ENCODE measurements at regions not wholly inside any gene's neighbourhood (a gene's known extent, or its start where the extent isn't known, plus 50 kb on each side); places are given as distances from the start of the nearest gene placed in this dataset.

- Histone ChIP-seq H3K4me3 (no peak overlapping the region), H3K4me1 (ENCODE audit: insufficient read depth) (peaks cover 9% of the 10 kb centered on the region), H3K36me3 (ENCODE audit: low read depth) (no peaks in the 10 kb centered on the region), H3F3A (ENCODE audit: insufficient read depth) (no peaks in the 10 kb centered on the region), H4K20me1 (ENCODE audit: insufficient read depth) (no peaks in the 10 kb centered on the region), H3K4me2 (ENCODE audit: unreplicated experiment) (no peak overlapping the region), H3K27ac (no peak overlapping the region), H2AFZ (no peak overlapping the region), H3K9me3 (ENCODE audit: low read depth) (no peaks in the 10 kb centered on the region), H3K9me2 (ENCODE audit: insufficient read depth) (no peaks in the 10 kb centered on the region), H3K79me2 (ENCODE audit: insufficient read depth) (no peaks in the 10 kb centered on the region), H3K9ac (no peak overlapping the region), H3K27me3 (replicated peaks; ENCODE audit: insufficient read depth) (no peaks in the 10 kb centered on the region; the same call in 1 of the 2 replicates)
- peak; percentile 48 for DNase-seq
- WGBS, 2 experiments (ENCODE audit: low coverage in 1 of 2, low lambda C conversion rate in 2 of 2, missing lambda C conversion rate in 2 of 2) = 67 to 74% methylated on average over 9 of the region's 9 CpGs
- in situ Hi-C loops (cut with MboI) = loop anchor here (25.0 kb wide), 1 partner anchor 1482 kb away; the partner anchor contains the start of gene ID2
- TF ChIP-seq EZH2phosphoT487 (IDR thresholded peaks at IDR 0.05; ENCODE audit: insufficient read depth, low read depth) (no peak), EZH2 (IDR thresholded peaks at IDR 0.05; ENCODE audit: insufficient read depth, poor library complexity, severe bottlenecking) (no peak)
Measured at GRCh38 chr2:7205151-7205830, 288.1 kb downstream of the RNF144A start.

DNA sequence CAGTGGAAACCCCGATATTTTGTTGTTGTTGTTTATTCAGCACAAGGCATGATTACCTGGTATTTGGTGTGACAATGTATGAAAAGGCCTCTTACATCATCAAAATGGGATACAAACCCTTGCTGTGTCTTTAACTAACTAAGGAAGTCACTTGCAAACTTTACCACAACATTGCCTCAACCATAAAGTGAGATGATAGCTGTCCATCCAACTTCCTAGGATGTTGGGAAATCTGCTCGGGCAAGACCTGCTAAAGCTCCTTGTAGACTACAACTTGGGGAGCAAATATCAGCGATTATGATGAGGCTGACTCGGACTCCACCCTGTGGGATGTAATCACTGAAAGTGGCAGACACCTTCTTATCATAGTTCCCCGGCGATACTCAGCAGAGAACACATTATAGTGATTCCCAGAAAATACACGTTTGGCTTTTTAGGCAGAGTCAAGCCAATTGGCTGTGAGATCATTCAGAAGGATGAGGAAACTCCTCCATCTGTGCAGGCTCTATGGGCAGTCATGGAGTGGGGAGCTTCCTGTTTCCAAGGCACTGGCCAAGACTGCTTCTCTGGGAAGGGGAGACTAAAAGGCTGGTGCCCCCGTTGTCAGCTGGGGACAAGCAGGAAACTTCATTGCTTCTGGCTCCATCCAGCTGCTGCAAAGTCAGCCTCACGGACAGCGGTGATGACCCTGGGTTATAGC lies 289.0 kb downstream of the RNF144A start:
- 89 to 92% methylated on average over 10 of the region's 10 CpGs for WGBS, 2 experiments (ENCODE audit: low coverage in 1 of 2, low lambda C conversion rate in 2 of 2, missing lambda C conversion rate in 2 of 2)
- Histone ChIP-seq H3K27ac (no peak overlapping the region), H3K9ac (no peak overlapping the region), H3K4me3 (no peak overlapping the region), H3K27me3 (replicated peaks; ENCODE audit: insufficient read depth) (no peaks in the 10 kb centered on the region), H3K4me2 (ENCODE audit: unreplicated experiment) (no peak overlapping the region), H3K9me2 (ENCODE audit: insufficient read depth) (no peaks in the 10 kb centered on the region), H3K36me3 (ENCODE audit: low read depth) (no peaks in the 10 kb centered on the region), H4K20me1 (ENCODE audit: insufficient read depth) (no peaks in the 10 kb centered on the region), H3K4me1 (ENCODE audit: insufficient read depth) (peaks cover 19% of the 10 kb centered on the region), H3K79me2 (ENCODE audit: insufficient read depth) (no peaks in the 10 kb centered on the region), H3K9me3 (ENCODE audit: low read depth) (no peaks in the 10 kb centered on the region), H3F3A (ENCODE audit: insufficient read depth) (no peaks in the 10 kb centered on the region), H2AFZ (no peak overlapping the region)
- in situ Hi-C loops (cut with MboI) = loop anchor here (25.0 kb wide), 1 partner anchor 1481 kb away; the partner anchor contains the start of gene ID2
- DNase-seq = no peak
- TF ChIP-seq EZH2phosphoT487 (IDR thresholded peaks at IDR 0.05; ENCODE audit: insufficient read depth, low read depth) (no peak), EZH2 (IDR thresholded peaks at IDR 0.05; ENCODE audit: insufficient read depth, poor library complexity, severe bottlenecking) (no peak)

DNA sequence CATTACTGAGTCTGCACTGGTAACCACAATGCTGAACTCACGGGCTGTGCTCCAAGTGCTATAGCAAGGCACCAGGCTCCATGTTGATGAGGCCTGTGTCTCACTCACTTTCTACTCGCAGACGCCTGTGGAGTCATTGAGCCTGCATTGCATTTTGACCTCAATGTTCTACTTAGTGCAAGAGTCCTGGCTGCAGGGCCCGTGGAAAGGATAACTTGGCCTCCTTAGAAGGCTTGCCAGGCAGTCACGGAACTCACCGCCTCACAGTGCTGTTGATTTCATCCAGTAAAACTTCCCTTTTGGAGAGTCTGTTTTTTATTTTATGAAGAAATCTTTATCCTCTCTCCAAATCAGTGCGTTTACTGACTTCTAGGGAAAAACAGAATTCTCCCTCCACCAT lies 290.4 kb downstream of the RNF144A start:
- DNase-seq = no peak
- WGBS, 2 experiments (ENCODE audit: low coverage in 1 of 2, low lambda C conversion rate in 2 of 2, missing lambda C conversion rate in 2 of 2) = 76 to 79% methylated on average over 7 of the region's 7 CpGs
- Histone ChIP-seq H3K27ac (no peak overlapping the region), H3K36me3 (ENCODE audit: low read depth) (no peaks in the 10 kb centered on the region), H3K27me3 (replicated peaks; ENCODE audit: insufficient read depth) (no peaks in the 10 kb centered on the region), H3K9me3 (ENCODE audit: low read depth) (no peaks in the 10 kb centered on the region), H3K79me2 (ENCODE audit: insufficient read depth) (no peaks in the 10 kb centered on the region), H4K20me1 (ENCODE audit: insufficient read depth) (no peaks in the 10 kb centered on the region), H3K9me2 (ENCODE audit: insufficient read depth) (no peaks in the 10 kb centered on the region), H2AFZ (no peak overlapping the region), H3F3A (ENCODE audit: insufficient read depth) (no peaks in the 10 kb centered on the region), H3K4me1 (ENCODE audit: insufficient read depth) (peaks cover 20% of the 10 kb centered on the region), H3K4me3 (no peak overlapping the region), H3K4me2 (ENCODE audit: unreplicated experiment) (no peak overlapping the region), H3K9ac (no peak overlapping the region)
- TF ChIP-seq EZH2phosphoT487 (IDR thresholded peaks at IDR 0.05; ENCODE audit: insufficient read depth, low read depth) (no peak), EZH2 (IDR thresholded peaks at IDR 0.05; ENCODE audit: insufficient read depth, poor library complexity, severe bottlenecking) (no peak)
- in situ Hi-C loops (cut with MboI) = loop anchor here (25.0 kb wide), 1 partner anchor 1480 kb away; the partner anchor contains the start of gene ID2

- peak overlapping the region; percentile 32 for H3K4me2 ChIP-seq (ENCODE audit: unreplicated experiment)
- H3K27me3 ChIP-seq (replicated peaks; ENCODE audit: insufficient read depth) = no peaks in the 10 kb centered on the region; the same call in 1 of the 2 replicates
- H3K4me3 ChIP-seq = no peak overlapping the region
- H3K9ac ChIP-seq = no peak overlapping the region
- H3K79me2 ChIP-seq (ENCODE audit: insufficient read depth) = no peaks in the 10 kb centered on the region
- H3F3A ChIP-seq (ENCODE audit: insufficient read depth) = no peaks in the 10 kb centered on the region
- WGBS, 2 experiments (ENCODE audit: low coverage in 1 of 2, low lambda C conversion rate in 2 of 2, missing lambda C conversion rate in 2 of 2) = 57 to 59% methylated on average over 5 of the region's 5 CpGs
- DNase-seq = peak; percentile 52
- 0 out of 2 replicates have a peak overlapping the region, but pooled peaks have one; percentile 3 for H3K27ac ChIP-seq
- H4K20me1 ChIP-seq (ENCODE audit: insufficient read depth) = no peaks in the 10 kb centered on the region
- in situ Hi-C loops (cut with MboI) = loop anchor here (25.0 kb wide), 1 partner anchor 1477 kb away; the partner anchor contains the start of gene ID2
- no peak overlapping the region for H2AFZ ChIP-seq
- TF ChIP-seq EZH2 (IDR thresholded peaks at IDR 0.05; ENCODE audit: insufficient read depth, poor library complexity, severe bottlenecking) (no peak), EZH2phosphoT487 (IDR thresholded peaks at IDR 0.05; ENCODE audit: insufficient read depth, low read depth) (no peak)
- H3K9me2 ChIP-seq (ENCODE audit: insufficient read depth) = no peaks in the 10 kb centered on the region
- H3K9me3 ChIP-seq (ENCODE audit: low read depth) = no peaks in the 10 kb centered on the region
- no peaks in the 10 kb centered on the region for H3K36me3 ChIP-seq (ENCODE audit: low read depth)
- peaks cover 20% of the 10 kb centered on the region for H3K4me1 ChIP-seq (ENCODE audit: insufficient read depth)
Measured at GRCh38 chr2:7209757-7210555, 292.7 kb downstream of the RNF144A start.

Data from GM23248 (cell line).